SH-SY5Y (cell line): ENCODE measurements at regions not wholly inside any gene's neighbourhood (a gene's known extent, or its start where the extent isn't known, plus 50 kb on each side); places are given as distances from the start of the nearest gene placed in this dataset.

ENCODE experiments used
- GATA2 ChIP-seq: IDR thresholded peaks from 2 replicates; pipeline ENCODE4 v1.6.1; 2011; ENCODE audit warnings: mild to moderate bottlenecking, low read depth, low read length
- GATA3 ChIP-seq: IDR thresholded peaks from 2 replicates; pipeline ENCODE4 v1.6.1; 2011; ENCODE audit warnings: low read depth, mild to moderate bottlenecking, low read length, moderate library complexity

DNA sequence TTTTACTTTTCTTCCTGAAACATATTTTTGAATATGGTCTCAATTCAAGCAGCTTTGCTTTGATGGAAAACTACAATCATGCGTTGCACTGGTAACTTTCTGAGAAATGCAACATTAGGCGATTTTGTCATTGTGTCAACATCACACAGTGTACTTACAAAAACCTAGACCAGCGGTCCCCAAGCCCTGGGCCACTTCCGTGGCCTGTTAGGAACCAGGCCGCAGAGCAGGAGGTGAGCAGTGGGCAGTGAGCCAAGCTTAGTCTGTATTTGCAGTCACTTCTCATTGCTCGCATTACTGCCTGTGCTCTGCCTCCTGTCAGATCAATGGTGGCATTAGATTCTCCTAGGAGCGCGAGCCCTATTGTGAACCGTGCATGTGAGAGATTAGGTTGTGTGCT lies 163.7 kb upstream of the NOVA1 start:
- TF ChIP-seq GATA3 (no peak), GATA2 (no peak)
